ENCODE measurements at regions not wholly inside any gene's neighbourhood (a gene's known extent, or its start where the extent isn't known, plus 50 kb on each side); places are given as distances from the start of the nearest gene placed in this dataset.

- Histone ChIP-seq H3K4me3 (ENCODE audit: low read length) (no peak overlapping the region), H3K9ac (ENCODE audit: low read length) (no peak overlapping the region), H3K27me3 (replicated peaks; ENCODE audit: control insufficient read depth, insufficient read depth, low read length) (peaks cover 6% of the 10 kb centered on the region), H3K9me3 (ENCODE audit: control insufficient read depth, low read length) (no peaks in the 10 kb centered on the region), H3K4me1 (ENCODE audit: control insufficient read depth, insufficient read depth, low read length) (peaks cover 14% of the 10 kb centered on the region), H3K36me3 (ENCODE audit: control insufficient read depth, insufficient read depth, low read length, severe bottlenecking) (no peaks in the 10 kb centered on the region)
- DNase-seq (ENCODE audit: low read depth) = no peak
Measured at GRCh38 chr2:42108852-42109251, 60.3 kb upstream of the EML4 start.

DNA sequence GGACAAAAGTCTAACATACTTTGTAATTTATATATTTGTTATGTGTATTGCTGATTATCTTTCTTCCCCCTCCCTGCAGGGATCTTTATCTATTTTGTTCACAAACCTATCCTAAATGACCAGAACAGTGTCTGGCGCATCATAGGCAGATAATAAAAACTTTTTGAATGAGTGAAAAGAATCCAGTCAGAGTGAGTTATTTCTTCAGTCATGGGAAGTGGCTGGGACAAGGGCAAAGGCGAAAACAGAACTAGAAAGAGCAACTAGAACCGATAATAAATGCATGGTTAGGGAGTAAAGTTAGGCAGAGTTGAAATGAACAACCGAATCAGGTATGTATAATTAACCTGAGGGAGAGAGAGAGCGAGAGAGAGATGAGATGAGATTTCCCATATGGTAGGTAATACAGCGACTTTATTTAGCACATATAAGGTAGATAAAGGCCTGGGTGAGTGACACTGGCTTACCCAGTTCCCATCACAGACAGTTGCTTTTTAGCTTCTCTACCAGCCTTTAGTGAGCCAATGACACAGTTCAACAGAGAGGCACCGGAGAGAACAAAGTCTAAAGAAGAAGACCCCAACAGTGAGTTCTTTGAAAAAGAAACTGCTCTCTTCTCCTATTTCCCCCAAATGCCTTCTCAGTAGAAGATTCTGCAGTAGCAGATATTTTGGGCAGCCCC is 59.1 kb upstream of the EML4 start:
- Histone ChIP-seq H3K9me3 (ENCODE audit: control insufficient read depth, low read length) (no peaks in the 10 kb centered on the region), H3K4me1 (ENCODE audit: control insufficient read depth, insufficient read depth, low read length) (peaks cover 14% of the 10 kb centered on the region), H3K27me3 (replicated peaks; ENCODE audit: control insufficient read depth, insufficient read depth, low read length) (peaks cover 6% of the 10 kb centered on the region), H3K9ac (ENCODE audit: low read length) (no peak overlapping the region), H3K36me3 (ENCODE audit: control insufficient read depth, insufficient read depth, low read length, severe bottlenecking) (no peaks in the 10 kb centered on the region), H3K4me3 (ENCODE audit: low read length) (no peak overlapping the region)
- no peak for DNase-seq (ENCODE audit: low read depth)

GRCh38 chr2:42110641-42111322 is 58.4 kb upstream of the EML4 start:
- Histone ChIP-seq H3K4me3 (ENCODE audit: low read length) (no peak overlapping the region), H3K27me3 (replicated peaks; ENCODE audit: control insufficient read depth, insufficient read depth, low read length) (peaks cover 6% of the 10 kb centered on the region), H3K36me3 (ENCODE audit: control insufficient read depth, insufficient read depth, low read length, severe bottlenecking) (no peaks in the 10 kb centered on the region), H3K9me3 (ENCODE audit: control insufficient read depth, low read length) (no peaks in the 10 kb centered on the region), H3K9ac (ENCODE audit: low read length) (no peak overlapping the region), H3K4me1 (ENCODE audit: control insufficient read depth, insufficient read depth, low read length) (peaks cover 14% of the 10 kb centered on the region)
- DNase-seq (ENCODE audit: low read depth) = peak; percentile 83

- peaks cover 25% of the 10 kb centered on the region for H3K4me1 ChIP-seq (ENCODE audit: control insufficient read depth, insufficient read depth, low read length)
- no peaks in the 10 kb centered on the region for H3K9me3 ChIP-seq (ENCODE audit: control insufficient read depth, low read length)
- no peak overlapping the region for H3K9ac ChIP-seq (ENCODE audit: low read length)
- H3K4me3 ChIP-seq (ENCODE audit: low read length) = no peak overlapping the region
- H3K27me3 ChIP-seq (replicated peaks; ENCODE audit: control insufficient read depth, insufficient read depth, low read length) = no peaks in the 10 kb centered on the region
- no peaks in the 10 kb centered on the region for H3K36me3 ChIP-seq (ENCODE audit: control insufficient read depth, insufficient read depth, low read length, severe bottlenecking)
- DNase-seq (ENCODE audit: low read depth) = no peak
Measured at GRCh38 chr2:42112418-42112817, 56.7 kb upstream of the EML4 start.

DNA sequence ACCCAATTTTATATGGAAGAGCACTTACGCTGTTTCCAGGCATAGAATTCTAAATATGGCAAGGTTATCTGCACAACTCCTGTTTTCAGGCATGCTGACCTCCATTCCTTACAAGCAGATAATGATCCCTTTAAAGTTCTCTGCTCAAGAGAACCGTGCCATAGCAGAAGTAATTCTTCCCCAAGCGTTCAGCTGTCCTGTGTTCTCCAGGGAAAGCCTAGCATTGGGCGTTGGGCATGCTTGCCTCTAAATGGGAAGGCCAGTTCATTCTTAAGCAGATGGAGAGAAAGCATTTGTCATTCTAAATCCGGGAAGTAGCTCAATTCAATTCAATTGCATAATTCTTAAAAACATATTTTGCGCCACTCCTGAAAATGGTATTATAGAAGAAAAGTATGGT is 55.7 kb upstream of the EML4 start:
- Histone ChIP-seq H3K27me3 (replicated peaks; ENCODE audit: control insufficient read depth, insufficient read depth, low read length) (no peaks in the 10 kb centered on the region), H3K9ac (ENCODE audit: low read length) (no peak overlapping the region), H3K4me3 (ENCODE audit: low read length) (no peak overlapping the region), H3K4me1 (ENCODE audit: control insufficient read depth, insufficient read depth, low read length) (peaks cover 35% of the 10 kb centered on the region), H3K36me3 (ENCODE audit: control insufficient read depth, insufficient read depth, low read length, severe bottlenecking) (no peaks in the 10 kb centered on the region), H3K9me3 (ENCODE audit: control insufficient read depth, low read length) (no peaks in the 10 kb centered on the region)
- DNase-seq (ENCODE audit: low read depth) = no peak

DNA sequence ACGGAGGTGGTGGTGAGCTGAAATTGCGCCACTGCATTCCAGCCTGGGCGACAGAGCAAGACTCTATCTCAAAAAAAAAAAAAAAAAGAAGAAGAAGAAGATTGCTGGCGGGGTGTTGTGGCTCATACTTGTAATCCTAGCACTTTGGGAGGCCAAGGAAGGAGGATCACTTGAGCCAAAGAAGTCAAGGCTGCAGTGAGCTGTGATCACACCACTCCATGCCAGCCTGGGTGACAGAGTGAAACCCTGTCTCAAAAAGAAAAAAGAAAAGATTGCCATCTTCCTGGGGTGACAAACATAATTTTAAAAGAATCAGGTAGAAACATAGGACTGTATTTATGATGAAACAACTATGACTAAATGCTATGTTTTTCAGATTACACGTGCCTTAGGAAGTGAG is 55.1 kb upstream of the EML4 start:
- H3K4me1 ChIP-seq (ENCODE audit: control insufficient read depth, insufficient read depth, low read length) = peaks cover 39% of the 10 kb centered on the region
- no peak overlapping the region for H3K4me3 ChIP-seq (ENCODE audit: low read length)
- no peaks in the 10 kb centered on the region for H3K27me3 ChIP-seq (replicated peaks; ENCODE audit: control insufficient read depth, insufficient read depth, low read length)
- DNase-seq (ENCODE audit: low read depth) = no peak
- no peak overlapping the region for H3K9ac ChIP-seq (ENCODE audit: low read length)
- H3K36me3 ChIP-seq (ENCODE audit: control insufficient read depth, insufficient read depth, low read length, severe bottlenecking) = no peaks in the 10 kb centered on the region
- no peaks in the 10 kb centered on the region for H3K9me3 ChIP-seq (ENCODE audit: control insufficient read depth, low read length)

GRCh38 chr2:42115588-42115987 is 53.6 kb upstream of the EML4 start:
- Histone ChIP-seq H3K4me3 (ENCODE audit: low read length) (no peak overlapping the region), H3K27me3 (replicated peaks; ENCODE audit: control insufficient read depth, insufficient read depth, low read length) (no peaks in the 10 kb centered on the region), H3K36me3 (ENCODE audit: control insufficient read depth, insufficient read depth, low read length, severe bottlenecking) (no peaks in the 10 kb centered on the region), H3K4me1 (ENCODE audit: control insufficient read depth, insufficient read depth, low read length) (peaks cover 31% of the 10 kb centered on the region), H3K9ac (ENCODE audit: low read length) (no peak overlapping the region), H3K9me3 (ENCODE audit: control insufficient read depth, low read length) (no peaks in the 10 kb centered on the region)
- no peak for DNase-seq (ENCODE audit: low read depth)

DNA sequence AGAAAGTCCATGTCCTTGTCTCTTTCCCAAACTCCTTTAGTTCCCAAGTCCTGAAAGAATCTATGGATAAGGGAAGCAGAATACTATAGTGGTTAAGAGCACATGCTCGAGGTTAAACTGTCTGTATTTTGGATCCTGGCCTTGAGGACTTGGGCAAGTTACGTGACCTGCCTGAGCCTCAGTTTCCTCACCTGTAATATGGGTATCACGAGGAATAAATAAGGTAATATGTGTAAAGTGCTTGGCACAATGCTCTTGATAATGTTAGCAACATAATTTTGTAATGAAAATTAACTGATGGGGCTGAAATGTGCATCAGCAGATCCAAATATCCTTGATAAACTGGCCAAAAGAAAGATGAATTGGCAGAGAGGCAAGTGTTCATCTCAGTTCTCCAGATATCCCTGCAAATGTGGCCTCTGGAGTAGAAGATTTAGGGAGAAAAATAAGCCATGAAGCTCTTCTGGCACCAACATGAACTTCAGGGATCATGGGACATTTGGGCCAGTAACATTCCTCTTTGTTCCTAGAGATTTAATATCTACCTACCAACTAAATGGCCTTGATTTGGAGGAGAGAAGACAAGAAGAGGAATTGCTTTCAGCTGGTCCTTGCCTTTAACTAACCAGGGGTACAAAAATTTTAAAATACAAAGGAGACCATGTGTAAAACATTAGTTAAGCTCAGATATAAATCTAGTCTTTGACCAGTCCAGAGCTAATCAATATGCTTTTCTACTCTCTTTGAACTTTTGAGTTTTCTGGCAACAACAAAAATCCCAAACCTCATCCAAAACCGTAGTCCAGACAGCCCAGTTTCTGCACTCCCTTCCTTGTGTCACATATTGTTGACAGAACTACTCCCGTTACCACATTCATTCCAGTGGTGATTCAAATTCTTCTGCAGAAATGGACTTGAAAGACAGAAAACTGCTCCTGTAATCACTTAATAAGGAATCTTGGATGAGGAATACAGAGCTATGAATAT is 52.7 kb upstream of the EML4 start:
- Histone ChIP-seq H3K4me3 (ENCODE audit: low read length) (no peak overlapping the region), H3K36me3 (ENCODE audit: control insufficient read depth, insufficient read depth, low read length, severe bottlenecking) (no peaks in the 10 kb centered on the region), H3K27me3 (replicated peaks; ENCODE audit: control insufficient read depth, insufficient read depth, low read length) (no peaks in the 10 kb centered on the region), H3K9me3 (ENCODE audit: control insufficient read depth, low read length) (no peaks in the 10 kb centered on the region), H3K9ac (ENCODE audit: low read length) (no peak overlapping the region), H3K4me1 (ENCODE audit: control insufficient read depth, insufficient read depth, low read length) (peaks cover 25% of the 10 kb centered on the region)
- peak; percentile 85 for DNase-seq (ENCODE audit: low read depth)

- no peaks in the 10 kb centered on the region for H3K36me3 ChIP-seq (ENCODE audit: control insufficient read depth, insufficient read depth, low read length, severe bottlenecking)
- H3K4me3 ChIP-seq (ENCODE audit: low read length) = no peak overlapping the region
- H3K9ac ChIP-seq (ENCODE audit: low read length) = no peak overlapping the region
- peaks cover 25% of the 10 kb centered on the region for H3K4me1 ChIP-seq (ENCODE audit: control insufficient read depth, insufficient read depth, low read length)
- H3K27me3 ChIP-seq (replicated peaks; ENCODE audit: control insufficient read depth, insufficient read depth, low read length) = no peaks in the 10 kb centered on the region
- no peak for DNase-seq (ENCODE audit: low read depth)
- no peaks in the 10 kb centered on the region for H3K9me3 ChIP-seq (ENCODE audit: control insufficient read depth, low read length)
Measured at GRCh38 chr2:42117182-42117579, 52.0 kb upstream of the EML4 start.

GRCh38 chr2:42117923-42118753 is 51.0 kb upstream of the EML4 start:
- H3K27me3 ChIP-seq (replicated peaks; ENCODE audit: control insufficient read depth, insufficient read depth, low read length) = no peaks in the 10 kb centered on the region
- peak; percentile 67 for DNase-seq (ENCODE audit: low read depth)
- no peak overlapping the region for H3K9ac ChIP-seq (ENCODE audit: low read length)

More at GRCh38 chr2:42117923-42118753, 51.0 kb upstream of the EML4 start:
- H3K4me1 ChIP-seq (ENCODE audit: control insufficient read depth, insufficient read depth, low read length) = peaks cover 25% of the 10 kb centered on the region
- no peaks in the 10 kb centered on the region for H3K9me3 ChIP-seq (ENCODE audit: control insufficient read depth, low read length)
- no peak overlapping the region for H3K4me3 ChIP-seq (ENCODE audit: low read length)
- H3K36me3 ChIP-seq (ENCODE audit: control insufficient read depth, insufficient read depth, low read length, severe bottlenecking) = no peaks in the 10 kb centered on the region
